Astrocyte of the spinal cord (primary cell): ENCODE measurements at regions not wholly inside any gene's neighbourhood (a gene's known extent, or its start where the extent isn't known, plus 50 kb on each side); places are given as distances from the start of the nearest gene placed in this dataset.

ENCODE experiments used
- DNase-seq: peaks from one replicate; pipeline ENCODE4 v3.0.0; 2011; ENCODE audit warnings: low read depth, low spot score
- H3K4me3 ChIP-seq: 2 replicates; pipeline ENCODE4 v1.5.1; 2011; ENCODE audit warnings: low read depth, mild to moderate bottlenecking, low read length, moderate library complexity
- CTCF ChIP-seq: IDR thresholded peaks from 2 replicates; pipeline ENCODE4 v1.5.1; 2012; ENCODE audit warnings: low read depth, mild to moderate bottlenecking, low read length, inconsistent platforms
- in situ Hi-C: cut with HindIII; loops from 2 replicates; pipeline ENCODE4 v1.10.0; 2017; ENCODE audit warnings: low sequenced_read_pairs

- H3K4me3 ChIP-seq = no peak overlapping the region
- in situ Hi-C loops = no loop called here
- DNase-seq = no peak
- TF ChIP-seq CTCF = no peak
Observed at GRCh38 chr20:54860716-54861115, 385.3 kb downstream of the DOK5 start.

GRCh38 chr20:54856202-54856601 is 380.8 kb downstream of the DOK5 start:
- TF ChIP-seq CTCF = no peak
- H3K4me3 ChIP-seq = no peak overlapping the region
- in situ Hi-C loops = no loop called here
- no peak for DNase-seq

GRCh38 chr20:54849741-54850140 is 374.3 kb downstream of the DOK5 start:
- no peak for TF ChIP-seq CTCF
- in situ Hi-C loops = no loop called here
- H3K4me3 ChIP-seq = no peak overlapping the region
- DNase-seq = no peak

- in situ Hi-C loops = no loop called here
- no peak for DNase-seq
- no peak for TF ChIP-seq CTCF
- H3K4me3 ChIP-seq = no peak overlapping the region
Observed at GRCh38 chr20:54848984-54849538, 373.7 kb downstream of the DOK5 start.

- no peak for DNase-seq
- H3K4me3 ChIP-seq = no peak overlapping the region
- in situ Hi-C loops = no loop called here
- TF ChIP-seq CTCF = no peak
Observed at GRCh38 chr20:54848262-54848661, 372.9 kb downstream of the DOK5 start.

- no peak for TF ChIP-seq CTCF
- no peak for DNase-seq
- no peak overlapping the region for H3K4me3 ChIP-seq
- in situ Hi-C loops = no loop called here
Observed at GRCh38 chr20:54846948-54847347, 371.6 kb downstream of the DOK5 start.

- TF ChIP-seq CTCF = no peak
- DNase-seq = no peak
- in situ Hi-C loops = no loop called here
- no peak overlapping the region for H3K4me3 ChIP-seq
Observed at GRCh38 chr20:54844346-54844745, 369.0 kb downstream of the DOK5 start.
